H1 (cell line): ENCODE measurements at regions not wholly inside any gene's neighbourhood (a gene's known extent, or its start where the extent isn't known, plus 50 kb on each side); places are given as distances from the start of the nearest gene placed in this dataset.

Source experiments
- CTCF ChIA-PET: fragments of 300-600 bp; sonication (Branson Sonifier 250); formaldehyde crosslinking; loops from one replicate; lab custom pipeline; 2021; ENCODE audit not compliant: partially characterized antibody; lab: Charles Lee
- POLR2A ChIA-PET: fragments of 300-600 bp; sonication (Branson Sonifier 250); formaldehyde crosslinking; loops from one replicate; lab custom pipeline; 2021; ENCODE audit warnings: inconsistent platforms; ENCODE audit not compliant: partially characterized antibody; lab: Charles Lee
- DNase-seq, 2 experiments: peaks; one replicate each; pipeline versions ENCODE4 v3.0.0 to v3.0.0-alpha.2; 2010 to 2022; ENCODE audit warnings: low spot score in 2 of 2, low read depth in 1 of 2, mixed read lengths in 1 of 2
- FAIRE-seq: peaks from 2 replicates; lab custom pipeline; 2011; peaks lifted over from hg19 to GRCh38; lab: Jason Lieb, UNC
- H2AFZ ChIP-seq: 2 replicates; pipeline ENCODE4 v1.8.1; 2012; ENCODE audit warnings: low read length, inconsistent platforms
- H2AK5ac ChIP-seq: 2 replicates; pipeline ENCODE4 v1.6.1; 2013; ENCODE audit warnings: low read depth, low read length
- H2BK120ac ChIP-seq: replicated peaks from 2 replicates; pipeline ENCODE3; 2013; ENCODE audit warnings: low read depth, low read length, inconsistent platforms
- H2BK12ac ChIP-seq: 2 replicates; pipeline ENCODE4 v1.6.1; 2013; ENCODE audit warnings: low read depth, low read length
- H2BK15ac ChIP-seq: 2 replicates; pipeline ENCODE4 v1.6.1; 2013; ENCODE audit warnings: low read length
- H2BK20ac ChIP-seq: 2 replicates; pipeline ENCODE4 v1.6.1; 2013; ENCODE audit warnings: low read length
- H2BK5ac ChIP-seq: 2 replicates; pipeline ENCODE4 v1.6.1; 2013; ENCODE audit warnings: low read depth, low read length
- H3K14ac ChIP-seq: 2 replicates; pipeline ENCODE4 v1.6.1; 2013; ENCODE audit warnings: inconsistent platforms; ENCODE audit not compliant: insufficient read length
- H3K18ac ChIP-seq: 2 replicates; pipeline ENCODE4 v1.6.1; 2013; ENCODE audit warnings: low read length; ENCODE audit errors: extremely low read depth
- H3K23ac ChIP-seq: 2 replicates; pipeline ENCODE4 v1.6.1; 2013; ENCODE audit warnings: inconsistent platforms; ENCODE audit not compliant: insufficient read length
- H3K23me2 ChIP-seq: 2 replicates; pipeline ENCODE4 v1.6.1; 2013; ENCODE audit warnings: low read depth, low read length
- H3K27ac ChIP-seq: 2 replicates; pipeline ENCODE4 v1.6.1; 2011; ENCODE audit warnings: low read depth, low read length, inconsistent platforms
- H3K27me3 ChIP-seq, 4 experiments: replicated peaks in 1 of 4; 1 replicate in 1 of 4; 2 replicates in 3 of 4; pipeline versions ENCODE4 v1.6.1 to v1.8.1; 2011 to 2013; ENCODE audit warnings: low read length in 3 of 4, mild to moderate bottlenecking in 3 of 4, inconsistent platforms in 2 of 4, mixed read lengths in 2 of 4, moderate library complexity in 1 of 4; ENCODE audit not compliant: control insufficient read depth in 3 of 4, insufficient read depth in 3 of 4; ENCODE audit errors: extremely low read depth in 1 of 4
- H3K36me3 ChIP-seq, 4 experiments: 2 replicates each; pipeline versions ENCODE4 v1.6.1 to v1.8.1; 2011 to 2013; ENCODE audit warnings: mild to moderate bottlenecking in 4 of 4, low read length in 3 of 4, moderate library complexity in 2 of 4, control low read depth in 1 of 4, inconsistent platforms in 1 of 4; ENCODE audit not compliant: insufficient read depth in 4 of 4, control insufficient read depth in 2 of 4
- H3K4ac ChIP-seq: replicated peaks from 2 replicates; pipeline ENCODE3; 2013; ENCODE audit warnings: low read length, low read depth, mixed read lengths, inconsistent platforms; ENCODE audit not compliant: insufficient read length
- H3K4me1 ChIP-seq, 4 experiments: replicated peaks in 1 of 4; 1 replicate in 1 of 4; 2 replicates in 3 of 4; pipeline versions ENCODE4 v1.6.1 to v1.8.1; 2011 to 2013; ENCODE audit warnings: low read length in 3 of 4, inconsistent platforms in 2 of 4, mixed read lengths in 1 of 4; ENCODE audit not compliant: insufficient read depth in 4 of 4, control insufficient read depth in 3 of 4
- H3K4me2 ChIP-seq, 2 experiments: 2 replicates each; pipeline versions ENCODE4 v1.6.1 to v1.8.1; 2011 to 2013; ENCODE audit warnings: low read depth in 2 of 2, low read length in 2 of 2, control low read depth in 1 of 2, inconsistent platforms in 1 of 2, mild to moderate bottlenecking in 1 of 2; ENCODE audit not compliant: insufficient read depth in 1 of 2
- H3K4me3 ChIP-seq, 4 experiments: fragments of 200-600, 300-600 bp in 1 of 4; sonication (generic), shearing (Covaris generic), sonication (Bioruptor Twin) in 1 of 4; 2 replicates each; pipeline versions ENCODE4 v1.5.1 to v1.8.1; 2011 to 2016; ENCODE audit warnings: low read length in 4 of 4, low read depth in 3 of 4, control low read depth in 2 of 4, inconsistent platforms in 2 of 4, mild to moderate bottlenecking in 2 of 4, mixed read lengths in 1 of 4, moderate library complexity in 1 of 4; ENCODE audit not compliant: insufficient read depth in 2 of 4; ENCODE audit errors: extremely low read depth in 1 of 4
- H3K56ac ChIP-seq: replicated peaks from 2 replicates; pipeline ENCODE3; 2013; ENCODE audit warnings: low read depth, mild to moderate bottlenecking, mixed read lengths, low read length, inconsistent platforms; ENCODE audit not compliant: insufficient read length
- H3K79me1 ChIP-seq: 2 replicates; pipeline ENCODE4 v1.6.1; 2013; ENCODE audit warnings: low read depth, low read length, control low read depth
- H3K79me2 ChIP-seq, 2 experiments: 2 replicates each; pipeline versions ENCODE4 v1.6.1 to v1.8.1; 2012 to 2013; ENCODE audit warnings: low read length in 2 of 2, mild to moderate bottlenecking in 2 of 2, inconsistent platforms in 1 of 2; ENCODE audit not compliant: insufficient read depth in 2 of 2, control insufficient read depth in 1 of 2
- H3K9ac ChIP-seq, 4 experiments: replicated peaks in 1 of 4; 1 replicate in 1 of 4; 2 replicates in 3 of 4; pipeline versions ENCODE4 v1.6.1 to v1.8.1; 2011 to 2013; ENCODE audit warnings: low read depth in 3 of 4, low read length in 3 of 4, control low read depth in 2 of 4, mild to moderate bottlenecking in 2 of 4, moderate library complexity in 2 of 4, inconsistent platforms in 1 of 4; ENCODE audit errors: extremely low read depth in 1 of 4
- H3K9me3 ChIP-seq, 2 experiments: 2 replicates each; pipeline versions ENCODE4 v1.6.1 to v1.8.1; 2012 to 2013; ENCODE audit warnings: mild to moderate bottlenecking in 2 of 2, moderate library complexity in 2 of 2, control low read depth in 1 of 2, inconsistent platforms in 1 of 2, low read depth in 1 of 2, low read length in 1 of 2, mixed read lengths in 1 of 2; ENCODE audit not compliant: insufficient read depth in 2 of 2
- H4K20me1 ChIP-seq, 2 experiments: replicated peaks in 1 of 2; 2 replicates each; pipeline versions ENCODE3 to v1.8.1; 2011 to 2013; ENCODE audit warnings: inconsistent platforms in 2 of 2, low read length in 2 of 2, mild to moderate bottlenecking in 1 of 2; ENCODE audit not compliant: insufficient read depth in 2 of 2, control insufficient read depth in 1 of 2
- H4K5ac ChIP-seq: 2 replicates; pipeline ENCODE4 v1.6.1; 2013; ENCODE audit warnings: low read length, low read depth, mixed read lengths, inconsistent platforms; ENCODE audit not compliant: insufficient read length
- H4K8ac ChIP-seq: 2 replicates; pipeline ENCODE4 v1.8.0; 2013; ENCODE audit warnings: mild to moderate bottlenecking, moderate library complexity, low read length, inconsistent platforms; ENCODE audit not compliant: insufficient read depth; ENCODE audit errors: extremely low read depth
- H4K91ac ChIP-seq: replicated peaks from 2 replicates; pipeline ENCODE3; 2013; ENCODE audit warnings: low read length, mixed read lengths, inconsistent platforms; ENCODE audit not compliant: insufficient read length
- ASH2L ChIP-seq: fragments of 200-600, 300-600 bp; sonication (generic); IDR thresholded peaks from one replicate; pipeline ENCODE4 v1.7.1; 2017; ENCODE audit warnings: low read length
- RAD21 ChIP-seq, 2 experiments: IDR thresholded peaks in 1 of 2; conservative IDR thresholded peaks in 1 of 2; 2 replicates each; pipeline ENCODE4 v1.6.1; 2011; ENCODE audit warnings: low read depth in 2 of 2, low read length in 2 of 2, improper control_type of control experiment in 1 of 2, inconsistent platforms in 1 of 2, mild to moderate bottlenecking in 1 of 2, moderate library complexity in 1 of 2
- WGBS, 2 experiments: shearing (Covaris generic) in 1 of 2; methylation state at CpG; one replicate each; pipeline versions ENCODE4 v1.1.6 to v1.1.7; 2013 to 2015; ENCODE audit warnings: low lambda C conversion rate in 2 of 2, mixed read lengths in 2 of 2, inconsistent platforms in 1 of 2, low coverage in 1 of 2, missing lambda C conversion rate in 1 of 2; ENCODE audit not compliant: insufficient replicate concordance in 2 of 2, insufficient coverage in 1 of 2, insufficient read length in 1 of 2; ENCODE audit errors: extremely low coverage in 1 of 2, missing lambda C conversion rate in 1 of 2; 5-methylcytosine and 5-hydroxymethylcytosine counted together
- TF ChIP-seq, protein P1 (sequence below), 3 experiments: IDR thresholded peaks; 1 replicate in 2 of 3; 2 replicates in 1 of 3; pipeline versions ENCODE4 v1.5.1 to v1.6.1; 2011; ENCODE audit warnings: low read length in 3 of 3, mild to moderate bottlenecking in 3 of 3, inconsistent platforms in 2 of 3, low read depth in 1 of 3, moderate library complexity in 1 of 3; ENCODE audit not compliant: insufficient read depth in 1 of 3; ENCODE audit errors: control extremely low read depth in 1 of 3

DNA sequence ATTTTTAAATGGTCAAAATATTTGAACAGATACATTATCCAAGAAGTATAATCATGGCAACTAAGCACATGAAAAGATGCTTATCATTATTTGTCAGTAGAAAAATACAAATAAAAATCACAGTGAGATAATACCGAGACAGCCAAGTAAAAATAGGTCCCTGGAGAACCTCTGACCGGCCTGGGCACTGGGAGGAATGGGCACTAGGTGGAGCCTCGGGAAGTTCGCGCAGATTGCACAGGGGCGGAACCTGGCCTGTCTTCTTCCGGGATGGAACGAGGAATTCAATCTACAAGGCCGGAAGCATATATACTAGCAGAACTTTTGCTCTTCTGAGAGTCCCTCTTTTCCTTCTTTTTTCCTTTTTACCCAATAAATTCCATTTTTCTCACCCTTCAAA is 148.5 kb upstream of the CHRM3 start:
- H4K20me1 ChIP-seq = no peaks in the 10 kb centered on the region
- DNase-seq = peak in 1 of 2 experiments; percentile 52
- no peak overlapping the region for H3K9ac ChIP-seq
- no peak overlapping the region for H3K18ac ChIP-seq
- H4K5ac ChIP-seq = no peak overlapping the region
- ChIA-PET POLR2A (no interaction called here), CTCF (interaction anchor here (0.6 to 1.6 kb wide), 9 partner anchors 17 to 253 kb away, joined by 3 to 6 read pairs (median 4); no protein-coding TSS in a partner anchor)
- peak; percentile 45 to 58 for TF ChIP-seq RAD21 (IDR thresholded peaks at IDR 0.05 in 1 of 2, conservative IDR thresholded peaks at IDR 0.05 in 1 of 2; ENCODE audit: low read depth in 2 of 2, low read length in 2 of 2)
- TF ChIP-seq, protein P1, sequence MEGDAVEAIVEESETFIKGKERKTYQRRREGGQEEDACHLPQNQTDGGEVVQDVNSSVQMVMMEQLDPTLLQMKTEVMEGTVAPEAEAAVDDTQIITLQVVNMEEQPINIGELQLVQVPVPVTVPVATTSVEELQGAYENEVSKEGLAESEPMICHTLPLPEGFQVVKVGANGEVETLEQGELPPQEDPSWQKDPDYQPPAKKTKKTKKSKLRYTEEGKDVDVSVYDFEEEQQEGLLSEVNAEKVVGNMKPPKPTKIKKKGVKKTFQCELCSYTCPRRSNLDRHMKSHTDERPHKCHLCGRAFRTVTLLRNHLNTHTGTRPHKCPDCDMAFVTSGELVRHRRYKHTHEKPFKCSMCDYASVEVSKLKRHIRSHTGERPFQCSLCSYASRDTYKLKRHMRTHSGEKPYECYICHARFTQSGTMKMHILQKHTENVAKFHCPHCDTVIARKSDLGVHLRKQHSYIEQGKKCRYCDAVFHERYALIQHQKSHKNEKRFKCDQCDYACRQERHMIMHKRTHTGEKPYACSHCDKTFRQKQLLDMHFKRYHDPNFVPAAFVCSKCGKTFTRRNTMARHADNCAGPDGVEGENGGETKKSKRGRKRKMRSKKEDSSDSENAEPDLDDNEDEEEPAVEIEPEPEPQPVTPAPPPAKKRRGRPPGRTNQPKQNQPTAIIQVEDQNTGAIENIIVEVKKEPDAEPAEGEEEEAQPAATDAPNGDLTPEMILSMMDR (IDR thresholded peaks at IDR 0.05; ENCODE audit: control extremely low read depth in 1 of 3, insufficient read depth in 1 of 3, low read depth in 1 of 3, low read length in 3 of 3) = peak; percentile 45 to 62 (median 59)
- no peak for TF ChIP-seq ASH2L
- 84% methylated on average over 9 of the region's 9 CpGs; no CpG with 5 or more reads in 1 of the 2 experiments for WGBS, 2 experiments
- H2BK12ac ChIP-seq = no peak overlapping the region
- H2BK5ac ChIP-seq = no peak overlapping the region
- H3K27me3 ChIP-seq = no peaks in the 10 kb centered on the region
- no peak overlapping the region for H3K4me2 ChIP-seq
- no peaks in the 10 kb centered on the region for H3K9me3 ChIP-seq
- no peaks in the 10 kb centered on the region for H3K36me3 ChIP-seq
- no peak overlapping the region for H3K4me3 ChIP-seq
- H3K23me2 ChIP-seq = no peaks in the 10 kb centered on the region
- no peak overlapping the region for H3K4ac ChIP-seq
- H3K79me2 ChIP-seq = no peaks in the 10 kb centered on the region
- H2AK5ac ChIP-seq = no peak overlapping the region
- H4K91ac ChIP-seq = no peak overlapping the region
- H3K56ac ChIP-seq = no peak overlapping the region
- no peak overlapping the region for H2BK20ac ChIP-seq
- H4K8ac ChIP-seq = no peak overlapping the region
- no peaks in the 10 kb centered on the region for H3K79me1 ChIP-seq
- H3K14ac ChIP-seq = no peak overlapping the region
- 0 out of 2 replicates have a peak overlapping the region, but pooled peaks have one; percentile 27 for H2AFZ ChIP-seq
- H2BK120ac ChIP-seq = no peak overlapping the region
- H3K4me1 ChIP-seq = peaks cover 0 to 3% (median 2%) of the 10 kb centered on the region in 4 experiments; a peak in 4 of 7 replicates
- H2BK15ac ChIP-seq = no peak overlapping the region
- no peak overlapping the region for H3K23ac ChIP-seq
- H3K27ac ChIP-seq = no peak overlapping the region
- no peak for FAIRE-seq
